HK-2 (cell line): ENCODE measurements at regions not wholly inside any gene's neighbourhood (a gene's known extent, or its start where the extent isn't known, plus 50 kb on each side); places are given as distances from the start of the nearest gene placed in this dataset.
A peak's percentile ranks its signal among the peaks of the same experiment; 100 is the strongest.

ENCODE experiments used
- DNase-seq: peaks from one replicate; pipeline ENCODE4 v3.0.0-alpha.2; 2018; ENCODE audit not compliant: unreplicated experiment

DNA sequence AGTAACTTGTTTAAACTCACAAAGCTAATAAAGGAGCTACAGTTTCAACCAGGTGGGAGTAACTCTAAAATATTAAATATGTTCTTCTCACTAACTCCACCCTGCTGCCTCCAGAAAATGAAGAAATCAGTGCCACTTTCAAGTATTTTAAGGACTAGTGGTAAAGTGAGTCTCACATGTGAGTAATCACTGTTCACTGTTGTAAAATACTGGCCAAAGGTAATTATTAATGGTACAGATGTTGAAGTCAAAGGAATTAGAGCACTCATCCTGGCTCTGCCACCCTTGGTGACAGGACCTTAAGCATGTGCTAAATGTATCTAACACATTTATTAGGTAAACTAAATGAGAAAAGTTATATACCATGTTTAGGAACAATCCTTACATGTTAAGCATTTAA lies 430.7 kb downstream of the BRINP1 start:
- DNase-seq, result no peak

DNA sequence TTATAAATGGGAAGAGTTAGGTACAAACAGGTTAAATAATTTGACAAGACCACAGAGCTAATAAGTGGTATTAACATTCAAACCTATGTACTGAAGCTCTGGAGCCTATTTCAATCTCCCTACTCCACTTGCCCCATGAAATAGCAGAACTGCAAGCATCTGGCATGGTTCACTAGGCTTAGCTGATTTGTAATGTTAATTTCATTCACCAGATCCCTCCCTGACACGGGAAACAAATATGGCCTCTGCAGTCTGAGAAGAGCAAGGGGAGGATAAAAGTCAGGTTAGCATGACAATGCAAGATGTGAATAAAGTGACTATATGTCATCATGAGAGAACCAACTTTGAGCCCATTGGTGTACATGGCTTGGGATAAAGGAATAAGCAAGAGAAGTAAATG lies 428.8 kb downstream of the BRINP1 start:
- no peak for DNase-seq

DNA sequence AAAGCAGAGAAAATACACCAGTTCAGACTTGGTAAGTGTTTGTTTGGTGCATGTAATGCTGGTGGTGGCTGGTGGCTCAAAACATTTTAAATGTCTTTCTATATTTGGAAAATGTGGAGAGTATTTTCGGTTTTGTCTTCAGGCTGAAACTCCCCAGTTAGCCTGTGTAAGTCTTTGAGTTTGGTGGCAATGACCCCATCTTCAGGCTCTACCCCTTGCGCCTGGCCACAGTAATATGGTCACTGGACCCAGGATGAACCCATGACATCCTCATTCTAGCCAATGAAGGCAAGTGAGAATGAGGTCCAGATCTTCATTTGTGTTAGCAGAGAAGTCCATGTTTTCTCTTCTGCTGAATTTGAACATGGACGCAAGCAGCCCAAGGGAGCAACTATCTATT lies 422.6 kb downstream of the BRINP1 start:
- DNase-seq, result no peak

DNA sequence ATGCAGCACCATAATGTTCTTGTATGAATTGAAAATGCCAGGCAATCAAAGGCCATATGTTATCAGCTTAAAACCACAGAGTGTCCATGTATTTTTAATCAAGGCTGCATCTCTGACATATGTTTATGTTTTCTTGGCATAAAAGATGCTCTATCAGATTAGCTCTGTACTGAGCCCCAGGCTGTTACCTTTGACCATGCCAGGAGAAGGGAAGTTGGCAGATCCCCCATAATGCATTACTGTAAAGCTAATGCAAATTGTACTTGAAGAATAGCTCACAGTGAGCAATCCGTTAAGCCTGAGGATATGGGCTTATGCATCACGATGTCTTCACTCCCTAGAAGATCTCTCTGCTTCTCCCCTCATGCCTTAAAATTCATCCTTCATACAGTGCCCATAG lies 414.4 kb downstream of the BRINP1 start:
- no peak for DNase-seq

DNA sequence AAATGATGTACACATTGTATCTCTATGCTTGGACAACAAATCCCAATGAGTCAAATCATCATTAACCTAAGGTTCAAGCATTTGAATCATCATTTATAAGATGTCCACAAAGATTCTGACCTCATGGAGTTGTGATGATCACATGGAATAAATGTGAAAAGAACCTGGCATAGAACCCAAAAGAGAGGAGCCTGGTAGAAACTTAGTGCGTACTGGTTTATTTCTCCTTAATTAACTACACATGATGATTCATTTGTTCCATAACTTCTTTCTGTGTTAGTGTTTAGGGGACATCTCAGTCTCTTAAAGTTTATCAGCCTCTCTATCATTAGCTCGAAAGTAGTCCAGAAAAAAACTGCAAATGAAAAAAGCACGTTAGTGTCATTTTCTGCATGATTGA lies 411.6 kb downstream of the BRINP1 start:
- DNase-seq, result no peak

DNA sequence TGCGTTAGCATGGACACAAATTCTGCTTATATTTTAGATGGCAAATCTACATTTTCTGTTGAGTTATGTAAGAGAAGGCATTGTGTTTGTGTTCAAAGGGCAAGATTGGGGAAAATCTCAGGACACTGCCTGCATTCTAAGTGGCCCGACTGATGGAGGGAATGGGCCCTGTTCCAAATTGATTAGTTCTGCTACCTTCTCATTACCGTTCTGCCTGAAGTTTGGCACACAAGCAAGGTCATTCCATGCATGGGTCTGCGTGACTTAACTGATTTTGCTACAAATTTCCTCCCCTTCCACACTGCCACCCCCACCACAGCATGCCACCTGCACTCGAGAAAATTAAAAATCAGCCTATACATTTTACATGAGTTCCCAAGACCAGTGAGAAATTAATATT lies 409.9 kb downstream of the BRINP1 start:
- no peak for DNase-seq

DNA sequence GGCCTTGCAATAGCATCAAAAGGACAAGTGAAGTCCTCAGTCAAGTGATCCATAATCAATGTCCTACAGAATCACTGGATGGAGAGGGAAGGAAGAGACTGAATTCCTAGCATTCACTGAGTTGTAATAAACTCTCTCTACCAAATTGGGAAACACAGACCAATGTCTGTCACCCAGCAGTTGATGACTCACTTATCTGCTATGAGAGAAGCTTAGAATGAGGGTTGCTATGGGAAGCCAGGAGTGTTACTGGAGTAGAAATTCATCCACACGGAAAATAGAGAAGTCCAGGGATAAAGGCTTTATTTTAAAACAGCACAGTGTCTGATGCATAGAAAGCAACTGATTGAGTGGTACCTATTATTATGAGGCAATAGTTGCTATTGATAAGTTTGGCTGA lies 407.4 kb downstream of the BRINP1 start:
- peak; percentile 34 for DNase-seq

DNA sequence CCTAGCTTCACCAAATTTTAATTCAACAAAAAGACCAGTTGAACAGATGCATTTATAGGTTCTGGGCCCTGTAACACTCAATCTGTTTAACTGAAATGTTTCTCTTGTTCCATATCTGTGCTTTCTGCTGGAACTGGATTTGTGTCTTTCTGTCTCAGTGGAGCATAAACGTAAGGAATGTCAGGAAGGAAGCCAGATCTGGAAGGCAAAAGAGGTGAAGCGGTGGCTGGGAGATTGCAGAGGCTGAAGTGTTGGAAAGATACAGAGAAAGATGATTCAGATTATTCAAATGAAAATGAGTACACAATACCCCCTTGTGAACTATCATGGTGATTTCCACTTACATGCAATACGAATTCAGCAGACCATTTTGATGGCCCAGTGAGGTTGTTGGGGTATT lies 406.8 kb downstream of the BRINP1 start:
- peak; percentile 46 for DNase-seq

DNA sequence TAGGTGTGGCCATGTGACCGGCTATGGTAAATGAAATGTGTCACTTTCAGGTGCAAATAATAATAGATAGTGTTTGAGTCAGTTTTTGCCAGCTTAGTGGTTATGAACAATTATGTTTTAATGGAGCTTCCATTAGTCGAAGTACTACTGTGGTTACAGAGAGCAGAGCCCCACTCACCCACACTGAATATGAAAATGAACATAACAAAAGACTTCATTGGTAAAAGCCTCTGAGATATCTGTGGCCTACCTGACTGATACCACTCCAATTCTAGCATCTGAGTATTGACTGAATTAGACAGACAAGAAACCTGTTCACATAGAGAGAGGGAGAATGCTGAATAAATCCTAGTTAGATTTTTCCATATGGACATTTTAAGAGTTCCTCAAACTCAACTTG lies 405.6 kb downstream of the BRINP1 start:
- no peak for DNase-seq

DNA sequence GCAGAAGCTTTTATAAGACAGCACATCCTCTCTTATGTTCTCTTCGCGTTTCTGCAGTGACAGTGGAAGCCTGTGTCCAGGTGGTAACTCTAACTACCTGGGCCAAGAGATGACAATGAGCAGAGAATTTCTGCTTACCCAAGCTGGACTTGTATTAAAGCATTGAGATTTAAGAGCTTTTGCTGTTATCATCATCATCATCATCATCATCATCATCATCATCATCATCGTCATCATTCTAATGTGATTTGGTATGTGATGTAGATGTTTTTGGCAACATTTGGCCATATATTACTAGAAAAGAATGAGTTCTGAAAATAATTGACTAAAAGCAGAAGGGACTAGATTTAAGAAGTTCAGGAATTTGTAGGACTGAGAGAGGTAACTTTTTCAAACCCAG lies 401.3 kb downstream of the BRINP1 start:
- no peak for DNase-seq

DNA sequence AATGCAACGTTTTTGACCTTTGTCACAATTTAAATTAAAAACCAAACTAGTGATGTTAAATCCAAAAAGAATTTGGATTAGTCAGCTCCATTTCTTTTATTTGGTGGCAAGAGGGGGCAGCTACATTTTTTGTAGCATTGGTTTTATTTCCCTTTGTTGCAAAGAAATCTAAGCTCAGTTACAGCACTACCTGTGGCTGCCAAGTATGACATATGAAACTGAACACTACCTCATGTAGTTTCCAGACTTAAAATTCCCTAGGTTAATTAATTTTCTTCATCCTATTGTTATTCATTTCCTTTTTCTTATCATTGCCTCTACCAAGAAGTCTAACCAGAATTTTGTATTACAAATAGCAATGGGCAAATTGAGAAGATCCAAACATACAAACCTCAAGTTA lies 393.5 kb downstream of the BRINP1 start:
- DNase-seq, result no peak

DNA sequence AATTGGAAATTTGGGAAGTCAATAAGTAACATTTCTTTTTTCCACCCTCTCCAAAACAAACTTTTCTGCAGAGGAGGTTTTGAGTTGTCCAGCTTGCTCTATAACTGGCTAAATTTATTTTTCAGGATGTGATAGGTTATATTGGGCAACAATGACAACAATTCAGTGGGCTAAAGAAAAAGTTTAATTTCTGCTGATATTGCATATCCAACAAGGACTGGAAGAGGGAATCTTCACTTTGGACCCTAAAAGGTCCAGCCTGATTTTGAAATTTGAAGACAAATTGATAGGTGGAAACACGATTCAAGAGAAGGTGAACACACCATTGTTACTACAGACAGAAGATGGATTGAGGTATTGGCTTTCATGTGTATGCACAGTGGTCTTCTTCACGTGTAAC lies 393.1 kb downstream of the BRINP1 start:
- no peak for DNase-seq

DNA sequence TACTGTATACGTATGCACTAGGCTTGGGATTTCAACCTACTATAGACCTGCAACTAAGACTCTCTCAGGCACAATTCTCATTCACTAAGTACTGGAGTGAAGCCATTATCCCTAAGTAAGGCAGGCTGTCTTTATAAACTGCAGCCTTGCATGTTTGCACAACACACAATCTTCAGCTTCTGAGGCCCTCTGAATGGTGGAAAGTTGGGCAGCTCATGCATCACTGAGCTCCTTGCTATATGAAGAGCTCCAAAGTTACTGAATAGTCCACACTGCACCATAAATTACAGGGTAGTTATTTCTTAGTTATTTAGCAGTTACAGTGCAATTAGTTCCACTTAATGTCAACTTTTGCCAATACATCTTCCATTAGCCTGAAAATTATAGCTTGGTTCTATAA lies 384.6 kb downstream of the BRINP1 start:
- no peak for DNase-seq

DNA sequence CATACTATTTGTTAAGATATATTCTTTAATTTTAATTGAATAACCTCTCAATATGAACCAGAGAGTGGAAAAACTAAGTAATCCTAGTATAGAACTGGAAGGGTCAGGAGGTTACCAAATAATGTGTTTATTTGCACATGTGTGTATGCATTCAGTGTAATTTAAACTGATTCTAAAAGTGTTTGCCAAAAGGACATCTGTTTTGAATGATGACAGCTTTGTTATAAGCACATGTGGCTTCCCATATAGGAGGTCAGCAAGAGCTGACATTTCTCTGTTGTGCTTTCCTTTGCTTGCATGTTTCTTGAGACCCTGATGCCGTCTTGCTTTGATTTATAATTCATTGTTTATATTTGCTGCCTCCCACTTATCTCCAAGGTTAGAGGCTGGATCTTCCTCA lies 383.4 kb downstream of the BRINP1 start:
- no peak for DNase-seq

DNA sequence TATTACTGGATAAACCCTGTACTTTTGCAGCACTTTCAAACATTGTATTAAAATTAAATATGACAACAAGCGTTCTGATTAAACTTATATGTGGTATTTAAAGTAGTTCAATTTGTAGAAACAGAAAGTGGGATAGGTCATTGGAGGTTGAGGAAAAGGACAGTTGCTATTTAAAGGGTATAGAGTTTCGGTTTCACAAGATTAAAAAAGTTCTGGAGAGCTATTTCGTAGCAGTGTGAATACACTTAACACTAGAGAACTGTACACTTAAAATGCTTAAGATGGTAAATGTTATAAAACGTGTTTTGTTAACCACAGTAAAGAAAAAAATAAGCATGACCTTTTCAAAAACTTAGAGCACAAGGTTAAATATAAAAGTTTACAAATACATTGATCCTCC lies 382.1 kb downstream of the BRINP1 start:
- no peak for DNase-seq

DNA sequence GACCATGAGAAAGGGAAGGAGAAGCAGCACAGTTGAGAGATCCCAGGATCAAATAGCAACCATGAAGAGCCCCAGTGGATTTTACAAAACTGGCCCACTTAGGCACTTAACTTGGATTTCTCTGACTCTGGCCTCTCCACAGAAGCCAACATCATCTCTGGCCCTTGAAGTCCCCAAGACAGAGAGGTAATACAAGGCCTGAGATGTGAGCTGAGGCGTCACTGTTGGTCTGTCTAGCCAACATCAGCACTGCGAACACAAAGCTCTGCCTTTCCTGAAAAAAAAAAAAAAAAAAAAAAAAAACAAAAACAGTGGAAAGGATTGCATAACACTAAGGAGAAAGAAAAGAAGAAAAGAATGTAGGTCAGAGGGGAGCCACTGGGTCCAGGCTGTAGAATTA lies 378.3 kb downstream of the BRINP1 start:
- no peak for DNase-seq

DNA sequence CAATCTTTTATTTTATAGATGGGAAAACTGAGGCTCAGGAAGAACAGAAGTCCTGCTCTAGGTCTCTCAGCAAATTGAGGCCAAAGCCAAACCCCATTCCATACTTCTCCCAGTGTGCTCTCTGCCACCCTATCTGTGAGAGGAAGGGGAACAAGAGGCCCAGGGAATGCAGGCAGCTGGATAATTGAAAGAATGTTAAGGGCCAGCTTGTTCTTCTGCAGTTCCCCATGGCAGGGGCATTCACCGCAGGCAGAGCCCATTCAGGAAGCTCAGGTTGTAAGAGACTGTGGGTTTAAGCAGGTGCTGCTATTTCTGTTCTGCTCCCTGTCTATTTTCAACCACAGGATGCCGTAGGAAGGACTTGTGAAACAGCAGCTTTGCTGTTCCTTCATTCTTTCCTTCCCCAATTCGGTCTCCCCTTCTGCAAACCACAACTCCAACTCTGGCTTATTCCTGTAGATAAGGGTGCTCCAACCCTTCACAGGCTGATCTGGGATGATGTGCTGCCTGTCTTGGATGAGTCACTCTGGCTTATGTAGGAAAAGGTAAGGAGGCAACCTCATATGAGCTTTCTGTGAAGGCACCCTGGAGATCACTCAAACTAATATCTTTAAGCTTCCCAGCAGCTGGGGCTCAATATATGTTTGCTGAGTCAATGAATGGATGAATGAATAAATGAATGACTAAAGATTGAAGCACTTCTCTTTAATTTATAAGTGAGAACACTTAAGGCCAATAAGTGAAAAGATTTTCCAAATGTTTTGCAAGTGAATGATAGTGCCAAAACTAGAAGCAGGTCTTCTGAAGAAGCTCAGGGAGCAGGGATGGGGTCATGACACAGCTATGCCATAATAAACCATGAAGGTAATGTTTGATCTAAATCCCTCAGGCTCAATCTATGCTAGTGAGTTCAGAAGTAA lies 377.6 kb downstream of the BRINP1 start:
- no peak for DNase-seq

DNA sequence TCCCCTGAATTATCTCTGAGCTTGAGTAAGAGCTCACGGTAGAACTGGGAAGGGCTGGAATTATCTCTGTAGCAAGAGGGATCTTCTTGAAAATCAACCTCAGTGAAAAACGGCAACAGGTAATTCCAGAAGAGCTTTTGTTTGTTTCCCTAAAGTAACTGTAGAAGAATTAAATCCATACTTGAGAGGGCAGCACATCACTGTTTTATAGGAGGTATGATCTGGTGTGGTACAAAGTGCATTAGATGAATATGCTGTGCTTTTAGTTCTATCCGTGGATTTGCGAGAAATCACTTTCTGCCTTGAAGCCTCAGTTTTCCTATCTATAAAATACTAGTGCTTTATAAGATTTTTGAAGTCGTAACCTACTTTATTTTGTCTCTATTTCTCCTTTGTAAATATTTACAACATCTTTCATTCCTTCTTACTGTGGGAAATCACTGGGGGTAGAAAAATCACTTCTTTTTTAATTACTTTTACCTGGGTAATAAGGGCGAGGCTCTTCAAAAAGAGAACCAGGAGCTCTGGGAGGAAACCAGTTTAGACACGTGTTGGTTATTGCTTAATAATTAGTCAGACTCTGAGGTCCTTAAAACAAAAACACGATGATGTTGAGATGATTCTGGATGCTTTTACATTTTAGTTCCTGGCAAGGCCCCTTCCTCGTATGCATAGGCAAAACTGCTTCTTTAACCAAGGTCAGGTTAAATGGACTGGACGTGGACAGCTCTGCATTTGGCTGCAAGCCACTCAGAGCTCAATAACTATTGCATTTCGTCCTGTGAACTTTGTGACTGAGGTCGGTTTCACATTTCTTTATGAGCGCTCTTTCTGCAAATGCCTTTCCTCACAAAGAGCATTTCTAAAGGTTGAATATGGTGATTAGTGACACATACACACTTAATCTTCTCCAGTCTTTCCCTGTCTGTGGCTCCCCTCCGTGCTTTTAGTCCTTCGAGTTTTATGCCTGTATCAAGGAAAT lies 376.1 kb downstream of the BRINP1 start:
- no peak for DNase-seq

DNA sequence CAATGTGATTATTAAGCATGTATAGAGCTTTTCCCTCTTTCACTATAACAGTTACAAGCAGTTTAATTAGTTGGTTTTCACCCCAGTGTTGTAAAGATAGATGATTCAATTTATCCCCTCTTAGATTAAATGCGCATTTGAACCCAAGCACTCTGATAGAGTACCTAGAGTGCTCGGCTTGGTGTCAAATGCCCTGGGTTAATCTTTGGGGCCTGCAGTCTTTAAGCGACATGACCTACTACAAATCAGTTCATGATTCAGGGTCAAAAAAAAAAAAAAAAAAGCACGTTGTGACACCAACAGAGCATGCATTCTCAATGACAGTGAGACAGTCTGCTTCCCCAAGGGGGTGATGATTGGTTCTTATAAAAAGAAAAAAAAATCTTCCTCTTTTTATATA lies 375.3 kb downstream of the BRINP1 start:
- no peak for DNase-seq

DNA sequence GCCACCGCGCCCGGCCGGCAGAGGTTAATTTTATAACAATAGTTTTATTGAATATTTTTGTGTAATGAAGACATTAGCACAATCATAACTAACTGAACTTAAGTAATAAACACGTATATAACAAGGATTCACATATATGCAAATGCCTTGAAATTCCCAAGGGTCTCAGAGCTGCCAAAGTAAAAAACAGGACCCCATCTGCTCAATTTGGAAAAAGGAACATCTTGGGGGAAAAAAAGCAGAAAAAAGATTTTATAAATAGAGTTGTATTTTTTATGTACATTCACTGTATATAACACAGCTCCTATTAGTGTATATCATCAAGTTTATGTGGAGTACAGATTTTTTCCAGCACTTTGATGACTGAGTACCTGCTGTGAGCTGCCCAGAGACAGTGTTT lies 366.7 kb downstream of the BRINP1 start:
- no peak for DNase-seq

DNA sequence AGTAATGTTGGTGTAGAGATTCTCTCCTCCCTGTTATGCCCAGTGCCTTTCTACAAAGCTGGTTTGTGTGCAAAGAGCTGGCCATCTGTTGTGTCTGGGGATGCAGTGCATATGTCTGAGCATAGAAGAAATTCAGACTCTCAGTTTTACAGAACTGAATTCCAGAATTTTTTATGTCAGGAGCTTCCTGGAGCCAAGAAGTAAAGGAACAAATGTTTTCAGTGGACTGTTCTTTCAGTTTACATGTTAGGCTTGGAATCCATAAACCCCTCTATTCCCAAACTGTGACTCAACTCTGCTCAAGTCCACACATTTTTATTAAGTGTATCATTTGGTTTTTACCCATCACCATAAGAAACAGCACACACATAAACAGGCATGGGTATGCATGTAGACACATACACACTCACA lies 366.0 kb downstream of the BRINP1 start:
- DNase-seq, result peak; percentile 8

DNA sequence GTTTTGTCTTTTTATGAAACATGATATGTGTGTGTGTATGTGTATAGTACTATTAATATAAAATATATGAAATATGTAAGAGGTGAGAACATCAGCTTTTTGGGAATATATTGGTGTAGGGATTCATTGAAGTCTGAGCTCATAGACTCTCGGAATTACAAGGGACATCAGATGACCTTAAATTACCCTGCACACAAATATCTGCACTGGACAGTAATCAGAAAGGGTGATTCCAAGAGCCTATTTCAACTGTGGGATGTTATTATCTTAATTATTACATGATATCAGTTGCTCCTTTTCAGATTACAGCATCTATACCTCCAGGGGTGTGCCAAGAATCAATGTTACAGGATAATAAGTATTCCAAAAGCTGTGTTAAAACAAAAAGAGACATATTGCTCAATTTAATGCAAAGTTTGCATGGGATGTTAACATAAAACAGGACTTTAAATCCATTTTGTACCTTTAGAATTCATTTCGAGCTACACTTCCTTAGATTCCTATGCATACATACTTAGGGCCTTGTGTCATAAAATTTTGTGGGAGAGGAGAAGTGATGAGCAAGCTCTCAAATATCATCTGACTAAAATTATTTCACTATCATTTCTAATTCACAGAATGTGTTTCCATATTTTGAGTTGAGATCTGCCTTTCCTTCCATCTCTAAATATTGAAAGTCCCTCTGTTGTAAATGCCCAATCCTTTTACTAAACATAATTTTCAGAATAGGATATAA lies 365.2 kb downstream of the BRINP1 start:
- no peak for DNase-seq
